ENCODE measurements at regions not wholly inside any gene's neighbourhood (a gene's known extent, or its start where the extent isn't known, plus 50 kb on each side); places are given as distances from the start of the nearest gene placed in this dataset.

DNA sequence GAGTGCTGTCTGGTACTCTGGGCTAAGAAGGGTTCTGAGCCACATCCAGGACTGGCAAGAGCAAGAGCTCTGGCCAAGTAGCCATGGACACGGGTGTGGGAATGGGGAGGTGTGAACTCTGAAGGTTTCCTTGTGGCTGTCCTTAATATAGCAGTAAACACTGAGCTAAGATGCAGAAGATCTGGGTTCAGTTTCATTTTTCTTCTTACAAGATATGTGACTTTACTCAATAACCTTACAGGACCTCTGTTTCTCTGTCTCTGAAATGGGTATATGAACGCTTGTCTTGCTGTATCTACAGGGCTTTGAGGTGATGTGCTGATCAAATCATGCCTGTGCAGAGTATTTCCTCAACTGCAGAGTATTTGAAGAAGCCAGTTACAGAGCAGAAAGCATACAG, 521.2 kb downstream of the VRK1 start:
- Histone ChIP-seq H3K9me3 (ENCODE audit: low read length) (peaks cover 3% of the 10 kb centered on the region), H4K20me1 (ENCODE audit: insufficient read depth) (no peaks in the 10 kb centered on the region), H2AFZ (ENCODE audit: low read depth, low read length) (no peak overlapping the region), H3F3A (ENCODE audit: insufficient read depth, low read length, poor library complexity, severe bottlenecking) (no peaks in the 10 kb centered on the region), H3K4me2 (ENCODE audit: low read length) (no peak overlapping the region), H3K4me3 (ENCODE audit: low read length) (no peak overlapping the region), H3K9ac (ENCODE audit: low read length) (no peak overlapping the region), H3K36me3 (ENCODE audit: insufficient read depth, low read length) (no peaks in the 10 kb centered on the region), H3K79me2 (replicated peaks; ENCODE audit: insufficient read depth, low read length) (no peaks in the 10 kb centered on the region), H3K27me3 (ENCODE audit: insufficient read depth, low read depth, low read length) (no peaks in the 10 kb centered on the region), H3K27ac (ENCODE audit: low read length) (no peak overlapping the region), H3K9me2 (ENCODE audit: insufficient read depth, low read length) (no peaks in the 10 kb centered on the region)
- TF ChIP-seq, protein P1, sequence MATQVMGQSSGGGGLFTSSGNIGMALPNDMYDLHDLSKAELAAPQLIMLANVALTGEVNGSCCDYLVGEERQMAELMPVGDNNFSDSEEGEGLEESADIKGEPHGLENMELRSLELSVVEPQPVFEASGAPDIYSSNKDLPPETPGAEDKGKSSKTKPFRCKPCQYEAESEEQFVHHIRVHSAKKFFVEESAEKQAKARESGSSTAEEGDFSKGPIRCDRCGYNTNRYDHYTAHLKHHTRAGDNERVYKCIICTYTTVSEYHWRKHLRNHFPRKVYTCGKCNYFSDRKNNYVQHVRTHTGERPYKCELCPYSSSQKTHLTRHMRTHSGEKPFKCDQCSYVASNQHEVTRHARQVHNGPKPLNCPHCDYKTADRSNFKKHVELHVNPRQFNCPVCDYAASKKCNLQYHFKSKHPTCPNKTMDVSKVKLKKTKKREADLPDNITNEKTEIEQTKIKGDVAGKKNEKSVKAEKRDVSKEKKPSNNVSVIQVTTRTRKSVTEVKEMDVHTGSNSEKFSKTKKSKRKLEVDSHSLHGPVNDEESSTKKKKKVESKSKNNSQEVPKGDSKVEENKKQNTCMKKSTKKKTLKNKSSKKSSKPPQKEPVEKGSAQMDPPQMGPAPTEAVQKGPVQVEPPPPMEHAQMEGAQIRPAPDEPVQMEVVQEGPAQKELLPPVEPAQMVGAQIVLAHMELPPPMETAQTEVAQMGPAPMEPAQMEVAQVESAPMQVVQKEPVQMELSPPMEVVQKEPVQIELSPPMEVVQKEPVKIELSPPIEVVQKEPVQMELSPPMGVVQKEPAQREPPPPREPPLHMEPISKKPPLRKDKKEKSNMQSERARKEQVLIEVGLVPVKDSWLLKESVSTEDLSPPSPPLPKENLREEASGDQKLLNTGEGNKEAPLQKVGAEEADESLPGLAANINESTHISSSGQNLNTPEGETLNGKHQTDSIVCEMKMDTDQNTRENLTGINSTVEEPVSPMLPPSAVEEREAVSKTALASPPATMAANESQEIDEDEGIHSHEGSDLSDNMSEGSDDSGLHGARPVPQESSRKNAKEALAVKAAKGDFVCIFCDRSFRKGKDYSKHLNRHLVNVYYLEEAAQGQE (IDR thresholded peaks at IDR 0.05; ENCODE audit: borderline replicate concordance), result no peak
- TF ChIP-seq POLR2AphosphoS5 (IDR thresholded peaks at IDR 0.05), result no peak
- no peak for TF ChIP-seq TAF1 (IDR thresholded peaks at IDR 0.05; ENCODE audit: low read depth)
- TF ChIP-seq, protein P2, sequence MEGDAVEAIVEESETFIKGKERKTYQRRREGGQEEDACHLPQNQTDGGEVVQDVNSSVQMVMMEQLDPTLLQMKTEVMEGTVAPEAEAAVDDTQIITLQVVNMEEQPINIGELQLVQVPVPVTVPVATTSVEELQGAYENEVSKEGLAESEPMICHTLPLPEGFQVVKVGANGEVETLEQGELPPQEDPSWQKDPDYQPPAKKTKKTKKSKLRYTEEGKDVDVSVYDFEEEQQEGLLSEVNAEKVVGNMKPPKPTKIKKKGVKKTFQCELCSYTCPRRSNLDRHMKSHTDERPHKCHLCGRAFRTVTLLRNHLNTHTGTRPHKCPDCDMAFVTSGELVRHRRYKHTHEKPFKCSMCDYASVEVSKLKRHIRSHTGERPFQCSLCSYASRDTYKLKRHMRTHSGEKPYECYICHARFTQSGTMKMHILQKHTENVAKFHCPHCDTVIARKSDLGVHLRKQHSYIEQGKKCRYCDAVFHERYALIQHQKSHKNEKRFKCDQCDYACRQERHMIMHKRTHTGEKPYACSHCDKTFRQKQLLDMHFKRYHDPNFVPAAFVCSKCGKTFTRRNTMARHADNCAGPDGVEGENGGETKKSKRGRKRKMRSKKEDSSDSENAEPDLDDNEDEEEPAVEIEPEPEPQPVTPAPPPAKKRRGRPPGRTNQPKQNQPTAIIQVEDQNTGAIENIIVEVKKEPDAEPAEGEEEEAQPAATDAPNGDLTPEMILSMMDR (IDR thresholded peaks at IDR 0.05; ENCODE audit: poor library complexity, severe bottlenecking), result no peak

DNA sequence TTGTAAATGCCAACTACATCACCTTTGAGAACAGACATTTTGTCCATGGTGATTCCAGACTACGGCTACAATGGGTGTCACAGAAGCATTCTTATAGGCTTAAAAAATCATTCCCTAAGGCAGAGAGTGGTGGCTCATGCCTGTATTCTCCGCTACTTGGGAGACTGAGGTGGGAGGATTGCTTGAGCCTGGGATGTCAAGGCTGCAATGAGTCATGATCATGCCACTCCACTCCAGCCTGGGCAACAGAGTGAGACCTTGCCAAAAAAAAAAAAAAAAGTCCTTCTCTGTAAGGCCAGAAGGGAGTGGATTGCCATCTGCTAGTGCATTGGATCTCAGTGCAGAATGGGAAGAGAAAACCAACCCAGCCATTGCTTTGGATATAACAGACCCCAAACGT, 522.5 kb downstream of the VRK1 start:
- no peaks in the 10 kb centered on the region for H3K9me2 ChIP-seq (ENCODE audit: insufficient read depth, low read length)
- H3K4me3 ChIP-seq (ENCODE audit: low read length), result no peak overlapping the region
- H3K4me2 ChIP-seq (ENCODE audit: low read length), result no peak overlapping the region
- TF ChIP-seq EZH2 (IDR thresholded peaks at IDR 0.05; ENCODE audit: borderline replicate concordance, insufficient read depth, low read length, poor library complexity, severe bottlenecking) (no peak), EP300 (conservative IDR thresholded peaks at IDR 0.05; ENCODE audit: poor library complexity, severe bottlenecking) (no peak)
- no peaks in the 10 kb centered on the region for H3K36me3 ChIP-seq (ENCODE audit: insufficient read depth, low read length)
- no peaks in the 10 kb centered on the region for H3K9me3 ChIP-seq (ENCODE audit: low read length)
- H2AFZ ChIP-seq (ENCODE audit: low read depth, low read length), result no peak overlapping the region
- H3K27me3 ChIP-seq (ENCODE audit: insufficient read depth, low read depth, low read length), result no peaks in the 10 kb centered on the region
- H3F3A ChIP-seq (ENCODE audit: insufficient read depth, low read length, poor library complexity, severe bottlenecking), result no peaks in the 10 kb centered on the region
- H3K79me2 ChIP-seq (replicated peaks; ENCODE audit: insufficient read depth, low read length), result no peaks in the 10 kb centered on the region
- no peak overlapping the region for H3K9ac ChIP-seq (ENCODE audit: low read length)
- no peak overlapping the region for H3K27ac ChIP-seq (ENCODE audit: low read length)
- H4K20me1 ChIP-seq (ENCODE audit: insufficient read depth), result no peaks in the 10 kb centered on the region

DNA sequence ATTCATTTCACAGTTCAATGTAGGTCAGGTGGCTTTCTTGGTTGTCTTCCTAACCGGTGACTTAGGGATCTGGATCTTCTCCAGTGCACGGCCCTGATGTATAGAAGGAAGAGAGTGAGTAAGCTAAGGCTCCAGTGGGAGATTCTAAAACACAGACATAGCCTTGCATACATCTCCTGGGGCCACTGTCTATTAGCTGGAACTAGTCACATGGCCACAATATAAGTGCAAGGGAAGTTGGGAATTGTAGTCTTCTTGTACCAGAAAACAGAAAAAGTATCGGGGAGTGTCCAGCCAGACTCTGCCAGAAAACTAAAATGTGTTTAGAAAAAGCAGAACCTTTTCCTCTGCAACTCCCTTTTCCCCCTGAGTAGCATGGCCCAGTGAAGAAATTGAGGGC, 531.6 kb downstream of the VRK1 start:
- no peaks in the 10 kb centered on the region for H3K79me2 ChIP-seq (replicated peaks; ENCODE audit: insufficient read depth, low read length)
- H3K27ac ChIP-seq (ENCODE audit: low read length), result no peak overlapping the region
- H3K4me2 ChIP-seq (ENCODE audit: low read length), result no peak overlapping the region
- H3K9ac ChIP-seq (ENCODE audit: low read length), result no peak overlapping the region
- no peak overlapping the region for H2AFZ ChIP-seq (ENCODE audit: low read depth, low read length)
- no peak overlapping the region for H3K4me3 ChIP-seq (ENCODE audit: low read length)
- no peaks in the 10 kb centered on the region for H4K20me1 ChIP-seq (ENCODE audit: insufficient read depth)
- H3K9me2 ChIP-seq (ENCODE audit: insufficient read depth, low read length), result no peaks in the 10 kb centered on the region
- H3F3A ChIP-seq (ENCODE audit: insufficient read depth, low read length, poor library complexity, severe bottlenecking), result no peaks in the 10 kb centered on the region
- no peaks in the 10 kb centered on the region for H3K36me3 ChIP-seq (ENCODE audit: insufficient read depth, low read length)
- H3K9me3 ChIP-seq (ENCODE audit: low read length), result no peaks in the 10 kb centered on the region
- TF ChIP-seq, protein P1 (IDR thresholded peaks at IDR 0.05; ENCODE audit: borderline replicate concordance), result no peak
- TF ChIP-seq POLR2AphosphoS5 (IDR thresholded peaks at IDR 0.05), result no peak
- no peak for TF ChIP-seq RAD21 (conservative IDR thresholded peaks at IDR 0.05)
- TF ChIP-seq, protein P2 (IDR thresholded peaks at IDR 0.05; ENCODE audit: poor library complexity, severe bottlenecking), result no peak
- TF ChIP-seq EZH2 (IDR thresholded peaks at IDR 0.05; ENCODE audit: borderline replicate concordance, insufficient read depth, low read length, poor library complexity, severe bottlenecking), result no peak
- no peak for TF ChIP-seq SMC3 (conservative IDR thresholded peaks at IDR 0.05; ENCODE audit: poor library complexity)
- TF ChIP-seq MXI1 (conservative IDR thresholded peaks at IDR 0.05; ENCODE audit: poor library complexity, severe bottlenecking), result no peak
- no peak for TF ChIP-seq EP300 (conservative IDR thresholded peaks at IDR 0.05; ENCODE audit: poor library complexity, severe bottlenecking)
- TF ChIP-seq TAF1 (IDR thresholded peaks at IDR 0.05; ENCODE audit: low read depth), result no peak
- no peaks in the 10 kb centered on the region for H3K27me3 ChIP-seq (ENCODE audit: insufficient read depth, low read depth, low read length)

All from neural cell (in vitro differentiated cells).